ENCODE measurements at regions not wholly inside any gene's neighbourhood (a gene's known extent, or its start where the extent isn't known, plus 50 kb on each side); places are given as distances from the start of the nearest gene placed in this dataset.

DNA sequence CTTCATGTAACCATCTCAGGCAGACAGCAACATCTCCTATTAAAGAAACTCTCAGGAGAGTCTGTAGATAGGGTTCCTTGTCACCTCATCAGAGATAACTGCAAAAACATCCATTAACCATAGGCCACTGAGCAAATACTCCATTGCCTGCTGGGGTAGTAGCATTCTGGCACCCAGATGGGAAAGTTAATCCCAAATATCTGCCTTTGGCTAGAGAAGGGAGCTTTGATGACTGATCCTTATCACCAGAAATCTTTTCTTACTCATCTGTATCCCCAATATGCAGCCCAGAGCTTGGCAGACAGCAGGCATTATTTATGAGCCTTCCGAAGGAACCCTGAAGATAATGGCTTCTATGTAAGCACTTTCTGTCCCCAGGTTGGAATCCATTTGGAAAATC, 173.1 kb downstream of the MFSD1 start:
- no peak for ATAC-seq

DNA sequence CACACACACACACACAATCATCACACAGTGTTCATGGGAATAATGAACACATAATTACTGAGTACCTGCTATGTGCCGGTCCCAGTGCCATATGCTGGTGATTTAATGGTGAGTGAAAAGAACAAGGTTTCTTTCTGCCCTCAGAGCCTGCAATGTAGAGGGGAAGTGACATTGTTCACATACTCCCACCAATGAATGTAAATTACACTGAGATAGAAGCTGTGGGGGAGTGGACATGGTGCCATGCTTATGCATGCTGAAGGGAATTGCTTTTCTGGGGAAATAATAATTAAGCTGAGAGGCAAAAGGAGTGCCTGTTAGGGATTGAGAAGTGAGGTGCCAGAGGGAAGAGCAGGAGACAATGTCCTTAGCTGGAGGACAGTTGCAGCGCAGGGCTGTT, 175.1 kb downstream of the MFSD1 start:
- no peak for ATAC-seq

DNA sequence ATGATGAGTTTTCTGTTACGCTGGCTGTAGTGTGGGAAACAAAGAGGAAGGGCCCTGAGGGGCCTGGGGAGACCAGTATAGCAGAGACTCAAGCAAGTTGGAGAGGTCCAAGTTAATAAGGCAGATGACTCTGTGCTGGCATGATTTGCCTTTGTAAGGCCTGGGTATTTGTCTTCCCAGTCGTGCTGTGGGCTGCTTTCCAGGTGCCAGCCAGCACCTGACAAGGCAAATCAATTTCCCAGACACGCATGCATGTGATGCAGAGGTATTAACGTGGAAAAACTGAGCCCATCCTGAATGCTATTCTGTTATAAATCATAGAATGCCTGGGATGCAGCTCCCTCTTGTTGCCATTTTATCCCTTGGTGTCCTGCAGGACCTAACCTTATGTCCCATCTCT, 175.6 kb downstream of the MFSD1 start:
- ATAC-seq: no peak

DNA sequence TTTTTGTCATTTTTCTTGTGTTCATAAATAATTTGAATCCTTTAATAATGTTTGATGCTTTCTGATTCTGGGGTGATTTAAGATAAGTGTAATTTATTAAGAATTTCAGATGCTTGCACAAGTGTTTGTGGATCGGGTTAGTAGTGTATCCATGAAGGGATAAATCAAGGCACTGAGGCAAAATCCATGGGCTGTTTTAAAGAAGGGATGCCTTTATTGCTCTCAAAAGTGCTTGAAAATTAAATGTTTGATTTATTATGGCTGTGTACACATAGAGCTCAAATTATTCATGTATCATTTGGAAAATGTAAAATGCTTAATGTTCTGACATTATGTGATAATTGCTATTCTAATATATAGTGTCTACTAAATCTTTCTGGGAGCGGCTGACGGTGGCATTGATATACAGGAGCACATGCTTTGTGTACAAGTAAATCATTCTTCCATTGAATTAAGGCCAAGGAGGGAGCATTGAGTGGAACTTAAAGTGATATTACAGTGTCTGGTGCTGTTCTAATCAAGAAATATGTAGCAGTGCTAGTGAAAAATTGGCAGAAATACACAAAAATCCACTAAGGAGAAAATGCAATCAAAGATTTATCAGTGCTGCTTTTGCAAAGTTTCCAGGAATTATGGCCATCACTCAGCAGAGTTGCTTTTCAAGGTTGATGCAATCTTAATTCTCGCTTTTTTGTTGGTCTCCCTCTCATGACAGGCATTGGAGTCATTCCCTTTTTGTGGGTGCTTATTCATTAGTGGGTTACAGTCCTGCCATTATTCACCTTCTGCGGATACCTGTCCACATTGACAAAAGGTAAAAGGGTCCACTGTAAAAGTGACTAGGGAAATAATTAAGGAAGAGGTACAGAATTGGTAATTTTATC, 181.6 kb downstream of the MFSD1 start:
- ATAC-seq: no peak

DNA sequence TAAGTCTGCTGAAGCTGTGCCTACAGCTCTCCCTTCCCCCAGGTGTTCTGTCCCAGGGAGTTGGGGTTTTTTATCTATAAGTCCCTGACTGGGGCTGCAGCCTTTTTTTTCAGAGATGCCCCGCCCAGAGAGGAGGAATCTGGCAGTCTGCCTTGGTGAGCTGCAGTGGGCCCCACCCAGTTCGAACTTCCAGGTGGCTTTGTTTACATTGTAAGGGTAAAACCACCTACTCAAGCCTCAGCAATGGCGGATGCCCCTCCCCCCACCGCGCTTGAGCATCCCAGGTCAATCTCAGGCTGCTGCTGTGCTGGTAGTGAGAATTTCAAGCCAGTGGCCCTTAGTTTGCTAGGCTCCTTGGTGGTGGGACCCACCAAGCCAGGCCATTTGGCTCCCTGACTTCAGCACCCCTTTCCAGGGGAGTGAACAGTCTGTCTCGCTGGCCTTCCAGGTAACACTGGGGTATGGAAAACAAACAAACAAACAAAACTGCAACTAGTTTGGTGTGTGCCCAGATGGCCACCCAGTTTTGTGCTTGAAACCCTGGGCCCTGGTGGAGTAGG, 189.4 kb downstream of the MFSD1 start:
- ATAC-seq: no peak

DNA sequence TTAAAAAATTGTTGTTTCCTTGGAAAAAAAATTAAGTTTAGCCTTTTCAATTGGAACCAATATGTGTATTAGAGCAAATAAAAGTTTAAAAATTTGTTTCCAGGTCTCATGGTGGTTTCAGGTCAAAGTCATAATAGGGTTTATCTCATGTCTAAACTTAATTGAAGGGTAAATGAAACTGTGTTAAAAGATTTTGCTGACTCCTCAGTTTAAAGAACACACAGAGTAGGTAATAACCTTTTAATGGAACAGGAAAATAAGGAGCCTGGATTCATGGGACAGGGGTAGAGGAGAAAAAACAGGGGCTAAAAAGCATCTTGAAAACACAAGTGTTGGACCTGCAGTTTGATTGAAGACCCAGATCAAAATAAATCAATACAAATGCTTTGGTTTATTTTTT, 190.6 kb downstream of the MFSD1 start:
- no peak for ATAC-seq

DNA sequence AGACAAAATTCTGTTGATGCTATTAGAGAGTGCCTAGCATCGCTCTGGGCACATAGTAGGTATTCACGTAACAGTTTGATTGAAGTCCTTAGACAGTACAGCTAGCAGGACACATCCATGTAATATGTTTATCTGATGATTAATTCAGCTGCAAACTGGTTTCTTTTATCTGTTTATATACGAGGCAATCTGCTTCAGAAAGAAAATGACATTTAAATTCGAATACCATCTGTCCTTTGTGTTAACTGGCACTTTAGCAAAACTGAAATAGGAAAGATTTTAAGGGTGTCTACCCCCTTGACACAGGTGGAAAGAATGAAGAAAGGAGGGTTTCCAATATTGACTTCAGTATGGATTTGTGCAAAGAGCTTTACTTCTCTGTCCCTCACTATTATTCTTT, 192.5 kb downstream of the MFSD1 start:
- ATAC-seq: no peak

DNA sequence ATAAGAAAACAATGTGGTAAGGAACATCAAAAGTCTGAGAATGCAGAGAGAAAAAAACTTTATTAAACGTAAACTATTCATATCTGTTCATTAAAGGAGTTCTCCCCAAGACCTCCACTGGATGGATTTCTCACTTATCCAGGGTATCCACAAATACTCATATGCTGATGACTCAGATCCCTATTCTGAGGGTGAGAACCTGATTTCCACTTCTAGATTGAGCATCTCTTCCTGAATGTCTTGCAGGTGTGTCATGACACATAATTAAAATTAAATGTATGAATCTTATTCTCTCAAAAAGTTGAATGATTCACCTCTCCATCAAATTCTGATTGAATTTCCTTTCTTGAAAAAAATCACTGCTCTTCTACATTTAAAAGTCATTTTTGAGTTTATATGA, 199.9 kb downstream of the MFSD1 start:
- no peak for ATAC-seq

DNA sequence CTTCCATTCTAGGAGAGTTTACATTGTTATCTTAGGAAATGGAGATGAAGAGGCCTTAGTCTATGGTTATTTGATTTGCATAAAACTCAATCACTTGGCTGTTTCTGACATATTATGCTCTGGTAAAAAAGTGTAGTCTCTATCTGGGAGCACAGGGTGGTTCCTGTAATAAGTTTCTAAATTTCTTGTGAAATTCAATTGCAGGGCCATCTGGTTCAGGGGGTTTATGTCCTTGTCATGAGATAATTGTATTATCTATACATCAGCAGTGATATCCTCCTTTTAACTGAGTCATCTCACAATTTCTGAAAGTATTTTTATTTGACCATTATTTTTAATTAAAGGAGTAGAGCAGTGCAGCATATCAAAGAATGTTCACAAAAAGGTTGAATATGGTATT, 203.3 kb downstream of the MFSD1 start:
- ATAC-seq: no peak

DNA sequence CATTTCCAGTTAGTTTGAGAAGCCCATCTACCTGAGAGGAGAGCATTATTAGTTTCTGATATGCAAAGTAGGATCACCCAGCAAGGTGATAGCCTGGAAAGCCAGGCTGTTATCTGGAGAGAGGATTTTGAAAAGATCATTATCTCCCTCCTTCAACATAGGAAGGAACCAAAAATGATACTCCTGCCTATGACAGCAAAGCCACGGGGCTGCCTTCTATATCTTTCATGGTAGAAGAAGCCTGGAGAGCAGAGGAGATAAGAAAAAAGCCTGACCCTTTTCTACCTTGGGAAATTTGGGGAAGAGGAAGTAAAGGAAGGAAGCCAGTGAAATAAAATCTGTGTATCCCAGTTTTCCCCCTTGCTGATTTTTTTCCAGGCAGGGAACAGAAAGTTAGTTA, 205.5 kb downstream of the MFSD1 start:
- no peak for ATAC-seq

DNA sequence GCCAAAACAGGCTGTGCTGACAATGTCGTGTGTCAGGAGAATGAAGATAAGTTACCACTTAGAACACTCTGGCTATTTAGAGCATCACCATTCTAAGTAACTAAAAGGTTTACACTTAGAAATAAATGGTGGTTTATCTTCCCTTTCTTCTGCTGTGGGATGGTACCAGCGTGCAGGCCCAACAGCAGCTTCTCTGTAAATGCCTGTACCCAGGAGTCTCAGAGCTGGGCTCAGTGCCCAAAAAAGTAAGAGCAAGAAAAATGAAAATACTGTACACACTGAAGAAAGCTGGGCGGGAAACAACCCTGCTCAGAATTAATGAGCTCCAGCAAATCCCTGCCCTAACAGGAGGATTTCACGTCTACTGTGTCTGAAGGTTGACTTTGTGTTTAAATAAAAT, 206.5 kb downstream of the MFSD1 start:
- no peak for ATAC-seq

DNA sequence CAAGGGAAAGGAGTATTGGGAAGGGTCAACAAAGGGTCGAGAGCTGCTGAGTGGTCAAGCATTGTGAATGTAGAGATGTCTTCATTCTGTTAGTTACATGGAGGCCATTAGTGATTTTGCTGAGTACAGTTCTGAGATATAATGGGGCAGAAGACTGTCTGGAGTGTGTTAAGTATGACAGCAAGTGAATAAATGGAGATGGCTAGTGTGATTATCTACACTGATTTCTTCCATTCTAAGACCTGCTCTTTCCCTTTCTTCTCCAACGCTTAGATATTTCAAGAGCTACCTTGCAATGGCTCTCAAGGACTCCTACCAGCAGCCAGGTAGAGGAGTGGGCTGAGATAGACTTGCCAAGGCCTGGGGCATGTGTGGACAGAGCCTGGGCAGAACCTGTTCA, 216.5 kb downstream of the MFSD1 start:
- ATAC-seq: no peak

DNA sequence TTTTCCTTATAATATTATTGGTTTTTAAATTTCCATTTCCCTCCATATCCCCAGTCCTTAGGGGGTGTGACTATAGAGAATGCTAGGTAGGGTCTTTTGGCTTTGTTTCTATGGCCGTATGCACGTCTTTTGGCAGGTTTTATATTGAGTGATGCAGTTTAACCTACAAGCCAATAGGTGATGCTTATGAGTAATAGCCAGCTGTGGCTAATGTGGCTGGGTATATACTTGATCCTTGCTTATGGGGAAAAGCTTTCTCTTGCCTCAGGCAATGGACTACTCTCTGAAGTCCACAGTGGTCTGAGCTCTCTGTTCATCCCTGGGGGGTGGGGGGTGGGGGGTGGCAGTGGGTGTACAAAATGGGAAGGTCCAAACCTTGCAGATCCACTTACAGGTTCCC, 223.9 kb downstream of the MFSD1 start:
- ATAC-seq: no peak

DNA sequence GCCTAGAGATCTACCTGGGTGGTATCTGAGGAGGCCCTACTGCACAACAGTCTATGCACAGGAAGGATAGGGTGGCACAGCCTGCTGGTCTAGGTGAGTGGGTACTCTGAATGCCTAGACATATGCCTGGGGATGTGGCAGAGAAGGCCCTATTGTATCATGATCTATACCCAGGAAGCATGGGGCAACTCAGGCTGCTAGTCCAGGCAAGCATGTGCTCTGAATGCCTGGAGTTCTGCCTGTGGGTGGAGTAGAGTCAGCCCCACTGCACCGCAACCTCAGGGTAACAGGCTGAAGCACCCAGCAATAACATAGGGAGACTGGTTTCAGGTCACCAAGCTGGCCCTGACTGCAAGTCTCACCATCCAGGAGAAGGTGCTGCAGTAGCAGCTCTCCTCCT, 224.7 kb downstream of the MFSD1 start:
- peak; percentile 23 for ATAC-seq

DNA sequence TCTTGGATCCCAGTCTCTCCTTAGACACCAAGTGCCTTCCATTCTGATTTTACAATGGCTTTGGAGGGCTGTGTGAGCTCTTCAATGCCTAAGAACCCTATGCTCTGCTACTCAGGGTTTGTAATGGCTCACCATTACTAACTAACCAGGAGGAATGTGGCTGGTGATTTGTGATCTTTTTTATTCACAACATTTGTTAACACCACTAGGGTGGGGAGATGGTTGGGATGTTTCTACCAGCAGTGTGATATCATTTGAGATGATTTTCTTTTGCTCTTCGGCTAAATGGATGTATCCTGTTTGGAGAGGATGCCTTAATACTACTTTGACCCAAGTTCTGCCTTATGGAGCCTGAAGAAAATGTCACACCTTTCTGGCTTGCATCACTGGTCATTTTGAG, 226.9 kb downstream of the MFSD1 start:
- ATAC-seq: no peak

DNA sequence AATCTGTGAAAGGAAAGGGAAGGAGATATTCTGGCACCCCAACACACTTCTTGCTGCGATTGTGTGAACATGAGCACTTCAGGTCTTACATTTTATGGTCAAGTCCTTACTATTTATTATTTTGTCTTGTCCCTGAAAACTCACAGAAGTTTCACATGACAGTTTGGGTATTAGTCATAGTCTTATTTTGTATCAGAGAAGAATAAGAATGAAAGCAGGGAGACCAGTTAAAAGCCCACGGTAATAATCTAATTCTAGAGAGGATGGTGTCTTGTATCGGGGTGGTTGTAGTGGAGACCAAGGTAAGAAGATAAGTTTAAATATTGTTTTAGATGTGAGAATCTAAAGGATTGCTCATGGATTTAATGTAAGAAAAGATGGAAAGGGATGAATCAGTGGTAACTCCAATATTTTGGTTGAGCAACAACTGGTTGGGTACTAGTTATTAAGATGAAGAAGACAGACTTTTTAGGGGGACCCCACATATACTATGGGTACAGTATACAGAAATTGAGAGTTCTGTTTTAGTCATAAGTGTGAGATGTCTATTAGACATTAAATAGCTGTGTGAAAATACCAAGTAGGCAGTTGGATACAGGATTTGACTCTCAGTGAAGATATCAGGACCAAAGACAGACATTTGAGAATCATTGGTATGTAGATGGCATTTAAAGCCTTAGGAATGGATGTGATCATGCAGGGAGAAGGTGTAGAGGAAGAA, 227.6 kb downstream of the MFSD1 start:
- ATAC-seq: no peak

DNA sequence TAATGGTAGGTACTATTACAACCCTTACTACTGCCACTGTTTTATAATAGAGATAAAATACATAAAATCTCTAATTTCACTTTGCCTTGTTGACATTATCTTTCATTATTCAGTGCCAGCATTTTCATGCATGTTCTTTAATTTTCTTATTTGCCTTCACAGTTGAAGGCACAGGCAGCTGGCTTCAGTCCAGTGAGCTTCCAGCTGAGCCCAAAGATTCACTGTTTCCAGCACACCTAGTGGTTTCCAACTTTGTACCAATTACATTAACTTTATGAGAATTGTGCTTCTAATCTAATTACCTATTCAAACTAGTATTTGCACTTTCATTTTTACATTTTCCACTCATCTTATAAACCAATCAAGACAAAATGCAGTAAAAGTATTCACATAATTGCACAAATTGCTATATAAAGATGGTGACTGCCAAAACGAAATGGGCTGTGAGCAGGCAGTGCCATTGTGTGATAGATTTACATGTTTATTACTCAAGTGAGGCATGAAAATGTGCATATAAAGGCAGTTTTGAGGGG, 228.3 kb downstream of the MFSD1 start:
- ATAC-seq: no peak

DNA sequence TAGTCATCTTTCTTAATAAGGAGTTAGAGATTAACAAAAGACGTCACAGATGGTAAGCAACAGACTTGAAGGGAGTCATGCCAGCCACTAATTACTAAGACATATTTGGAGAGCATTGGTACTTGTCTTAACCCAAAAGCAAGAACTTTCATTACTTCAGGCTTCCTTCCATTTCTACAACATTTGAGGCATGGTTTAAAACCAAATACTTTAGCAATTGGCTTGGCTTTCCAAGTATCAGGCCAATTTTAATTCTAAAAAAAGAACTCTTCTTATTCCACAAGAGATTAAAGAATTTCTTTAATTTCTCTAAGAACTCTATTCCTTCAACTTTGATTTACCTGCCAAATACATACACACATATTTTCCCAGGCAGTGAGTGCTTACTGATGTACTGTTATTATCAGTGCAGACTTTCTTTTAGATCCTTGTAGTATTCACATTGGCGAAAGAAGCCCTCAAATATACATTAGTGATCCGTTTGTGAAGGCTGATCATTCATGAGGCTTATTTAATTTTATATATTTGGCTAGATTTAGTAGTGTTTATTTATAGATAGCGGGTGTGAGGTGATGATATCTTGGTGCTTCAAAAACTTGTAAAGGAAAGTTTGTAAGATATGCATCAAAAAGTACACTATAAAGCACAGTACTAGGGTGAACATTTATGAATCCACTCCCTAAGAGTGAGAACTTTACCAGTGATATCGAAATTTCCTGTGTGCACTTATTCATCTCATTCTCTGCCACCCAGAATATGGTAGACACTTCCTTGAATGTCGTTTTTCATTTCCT, 229.2 kb downstream of the MFSD1 start:
- ATAC-seq: no peak

DNA sequence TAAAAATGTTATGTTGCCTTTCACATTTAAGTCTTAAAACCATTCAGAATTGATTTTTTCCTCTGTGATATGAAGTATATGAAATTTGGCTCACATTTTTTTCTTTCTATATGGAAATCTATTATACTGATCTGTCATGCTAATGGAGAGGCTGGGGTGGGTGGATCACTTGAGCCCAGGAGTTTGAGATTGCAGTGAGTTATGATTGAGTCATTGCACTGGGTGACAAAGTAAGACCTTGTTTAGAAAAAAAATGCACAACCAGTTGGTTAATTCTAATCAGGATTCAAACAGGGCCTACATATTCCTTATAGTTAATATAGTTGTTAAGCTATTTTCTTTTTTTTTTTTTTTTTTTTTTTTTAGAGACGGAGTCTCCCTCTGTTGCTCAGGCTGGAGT, 230.5 kb downstream of the MFSD1 start:
- ATAC-seq: no peak

DNA sequence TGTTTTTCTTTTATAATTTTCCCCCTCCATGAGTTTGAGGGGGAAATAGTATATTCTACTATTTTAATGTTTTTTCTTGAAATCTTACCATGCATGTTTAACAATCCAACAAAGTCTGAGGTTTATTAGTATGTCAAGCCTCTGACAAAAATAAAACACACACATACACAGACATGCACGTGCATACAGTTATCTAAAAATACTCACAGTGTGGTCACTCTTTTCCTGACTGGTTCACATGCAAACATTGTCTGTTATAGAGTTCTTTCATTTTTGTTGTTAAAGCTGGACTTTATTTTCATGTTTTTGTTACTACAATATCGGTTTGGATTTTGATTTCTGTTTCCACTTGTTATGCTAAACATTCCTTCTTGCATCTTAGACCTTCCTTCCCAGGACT, 236.6 kb downstream of the MFSD1 start:
- ATAC-seq: no peak

DNA sequence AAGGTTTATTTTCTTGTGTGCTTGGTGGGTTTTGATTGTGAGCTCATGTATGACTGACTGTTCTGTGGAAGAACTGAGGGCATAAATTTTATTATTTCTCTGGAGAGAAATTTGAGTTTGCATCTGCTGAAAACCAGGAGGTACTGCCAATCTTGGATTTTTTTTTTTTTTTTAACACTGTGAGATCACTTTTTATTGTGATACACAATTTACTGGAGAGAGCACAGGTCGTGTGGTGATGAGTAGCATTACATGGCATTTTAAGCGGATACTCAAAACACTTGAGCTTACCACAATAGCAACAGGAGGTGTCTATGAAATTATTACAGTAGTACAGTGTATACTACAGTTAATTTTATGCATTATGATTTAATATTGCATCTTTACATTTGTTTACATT, 237.4 kb downstream of the MFSD1 start:
- no peak for ATAC-seq

DNA sequence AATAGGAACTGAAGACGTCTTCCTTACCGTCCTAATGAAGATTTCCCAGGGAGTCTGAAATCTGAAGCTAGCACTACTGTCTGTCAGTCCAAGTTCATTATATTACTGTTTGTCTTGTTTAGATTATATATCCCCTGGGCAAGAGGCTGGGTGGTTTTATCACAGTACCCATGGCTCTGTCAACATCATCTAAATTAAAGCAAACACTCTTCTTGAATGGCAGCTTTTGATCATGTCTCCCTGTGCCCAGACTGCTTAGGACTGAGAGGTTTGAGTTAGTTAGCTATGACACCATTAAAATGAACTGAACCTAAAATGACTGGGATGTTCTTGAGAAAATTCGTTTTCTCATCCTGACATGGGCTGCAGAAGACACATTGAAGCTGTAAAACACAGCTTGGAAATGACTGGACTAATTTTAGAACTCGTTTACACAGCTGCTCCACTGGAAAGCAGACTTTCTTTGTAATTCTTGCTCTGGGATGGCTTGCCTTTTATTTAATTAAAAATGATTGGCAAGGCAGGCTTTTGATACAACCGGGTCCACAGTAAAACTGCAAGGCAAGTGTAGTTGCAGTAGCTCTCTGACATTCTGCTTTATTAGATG, 243.5 kb downstream of the MFSD1 start:
- ATAC-seq: no peak

Measured in esophagus mucosa (tissue), 1 donor.